Karpas-422 (cell line): ENCODE measurements at regions not wholly inside any gene's neighbourhood (a gene's known extent, or its start where the extent isn't known, plus 50 kb on each side); places are given as distances from the start of the nearest gene placed in this dataset.

Experiments used
- DNase-seq: peaks from one replicate; pipeline ENCODE4 v3.0.0-alpha.2; 2015
- H2AFZ ChIP-seq: fragments of 200-600 bp; sonication (generic); 2 replicates; pipeline ENCODE4 v1.6.1; 2014; ENCODE audit warnings: antibody characterized with exemption, low read length, mixed read lengths
- H3K27ac ChIP-seq: fragments of 200-600 bp; sonication (generic); 2 replicates; pipeline ENCODE4 v1.5.1; 2014; ENCODE audit warnings: mild to moderate bottlenecking, low read length, moderate library complexity
- H3K27me3 ChIP-seq: fragments of 200-600 bp; sonication (generic); 2 replicates; pipeline ENCODE4 v1.6.1; 2014; ENCODE audit warnings: low read length, mixed read lengths
- H3K36me3 ChIP-seq: fragments of 200-600 bp; sonication (generic); 2 replicates; pipeline ENCODE4 v1.6.1; 2014; ENCODE audit warnings: low read length, mixed read lengths; ENCODE audit not compliant: insufficient read depth
- H3K4me1 ChIP-seq: fragments of 200-600 bp; sonication (generic); 2 replicates; pipeline ENCODE4 v1.6.1; 2014; ENCODE audit warnings: mild to moderate bottlenecking, low read length, mixed read lengths
- H3K4me2 ChIP-seq: fragments of 200-600 bp; sonication (generic); 2 replicates; pipeline ENCODE4 v1.6.1; 2014; ENCODE audit warnings: low read length, low read depth, mild to moderate bottlenecking; ENCODE audit not compliant: poor library complexity, severe bottlenecking
- H3K4me3 ChIP-seq: fragments of 200-600 bp; sonication (generic); 2 replicates; pipeline ENCODE4 v1.5.1; 2014; ENCODE audit warnings: mild to moderate bottlenecking, antibody characterized with exemption, low read length, mixed read lengths
- H3K79me2 ChIP-seq: fragments of 200-600 bp; sonication (generic); 2 replicates; pipeline ENCODE4 v1.6.1; 2014; ENCODE audit warnings: mild to moderate bottlenecking, low read length, mixed read lengths
- H3K9ac ChIP-seq: fragments of 200-600 bp; sonication (generic); 2 replicates; pipeline ENCODE4 v1.6.0; 2014; ENCODE audit warnings: low read length
- H3K9me2 ChIP-seq: fragments of 200-600 bp; sonication (generic), shearing (Covaris generic); replicated peaks from 2 replicates; pipeline ENCODE4 v1.6.0; 2014; ENCODE audit warnings: mild to moderate bottlenecking, low read length, moderate library complexity; ENCODE audit not compliant: insufficient read depth
- H3K9me3 ChIP-seq: fragments of 300-700, 200-600 bp; sonication (generic); 2 replicates; pipeline ENCODE4 v1.6.1; 2014; ENCODE audit warnings: low read length, mixed read lengths
- H4K20me1 ChIP-seq: fragments of 200-600 bp; sonication (generic); 2 replicates; pipeline ENCODE4 v1.6.1; 2014; ENCODE audit warnings: mild to moderate bottlenecking, antibody characterized with exemption, low read length, low read depth; ENCODE audit not compliant: insufficient read depth

DNA sequence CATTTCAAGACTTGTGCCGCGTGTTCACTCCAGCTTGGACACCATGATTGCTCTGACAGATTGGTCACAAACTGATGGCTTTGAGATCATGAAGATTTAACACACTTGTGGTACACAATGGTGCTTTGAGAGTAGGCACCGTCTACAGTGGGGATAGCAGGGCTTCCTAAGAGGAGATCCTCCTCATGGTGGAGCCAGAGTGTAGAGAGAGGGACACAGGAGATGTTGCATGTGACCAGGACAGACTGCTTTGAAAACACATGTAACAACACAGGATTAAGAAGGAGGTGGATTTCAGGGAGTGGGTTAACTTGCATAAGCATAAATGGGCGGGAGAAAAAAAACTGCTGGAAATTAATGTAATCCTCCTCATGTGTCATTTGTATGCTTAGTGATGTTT, 95.7 kb upstream of the LINC00305 start:
- no peaks in the 10 kb centered on the region for H3K4me1 ChIP-seq
- no peaks in the 10 kb centered on the region for H3K9me2 ChIP-seq
- H3K36me3 ChIP-seq: no peaks in the 10 kb centered on the region
- DNase-seq: no peak
- no peak overlapping the region for H3K4me3 ChIP-seq
- no peak overlapping the region for H3K4me2 ChIP-seq
- H3K9ac ChIP-seq: no peak overlapping the region
- no peaks in the 10 kb centered on the region for H3K9me3 ChIP-seq
- H4K20me1 ChIP-seq: no peaks in the 10 kb centered on the region
- H3K27me3 ChIP-seq: no peaks in the 10 kb centered on the region
- H3K79me2 ChIP-seq: no peaks in the 10 kb centered on the region
- no peak overlapping the region for H2AFZ ChIP-seq
- no peak overlapping the region for H3K27ac ChIP-seq

DNA sequence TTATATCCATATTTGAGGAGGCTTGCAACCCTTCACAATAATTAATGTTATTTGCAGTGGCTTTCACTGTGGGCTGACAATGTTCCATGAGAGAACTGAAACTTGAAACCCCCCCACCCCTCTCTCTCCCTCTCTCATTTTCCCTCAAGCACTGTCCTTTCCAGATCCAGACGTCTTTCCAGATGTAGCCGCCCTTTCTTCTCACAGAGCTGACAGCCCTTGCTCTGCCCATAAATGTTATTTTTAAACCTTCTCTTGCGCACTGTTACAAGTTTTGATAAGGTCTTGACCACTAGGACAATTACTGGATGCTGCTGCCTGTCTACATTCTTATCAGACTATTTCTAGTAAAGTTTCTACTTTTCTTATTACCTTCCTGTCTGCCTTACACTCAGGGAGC, 91.4 kb upstream of the LINC00305 start:
- DNase-seq: no peak
- H3K4me3 ChIP-seq: no peak overlapping the region
- 0 out of 2 replicates have a peak, but pooled peaks cover 2% of the 10 kb centered on the region for H3K27me3 ChIP-seq
- no peaks in the 10 kb centered on the region for H3K9me3 ChIP-seq
- H3K27ac ChIP-seq: no peak overlapping the region
- no peaks in the 10 kb centered on the region for H4K20me1 ChIP-seq
- H3K36me3 ChIP-seq: no peaks in the 10 kb centered on the region
- no peaks in the 10 kb centered on the region for H3K9me2 ChIP-seq
- H2AFZ ChIP-seq: no peak overlapping the region
- H3K9ac ChIP-seq: no peak overlapping the region
- H3K4me2 ChIP-seq: no peak overlapping the region
- H3K4me1 ChIP-seq: no peaks in the 10 kb centered on the region
- no peaks in the 10 kb centered on the region for H3K79me2 ChIP-seq

DNA sequence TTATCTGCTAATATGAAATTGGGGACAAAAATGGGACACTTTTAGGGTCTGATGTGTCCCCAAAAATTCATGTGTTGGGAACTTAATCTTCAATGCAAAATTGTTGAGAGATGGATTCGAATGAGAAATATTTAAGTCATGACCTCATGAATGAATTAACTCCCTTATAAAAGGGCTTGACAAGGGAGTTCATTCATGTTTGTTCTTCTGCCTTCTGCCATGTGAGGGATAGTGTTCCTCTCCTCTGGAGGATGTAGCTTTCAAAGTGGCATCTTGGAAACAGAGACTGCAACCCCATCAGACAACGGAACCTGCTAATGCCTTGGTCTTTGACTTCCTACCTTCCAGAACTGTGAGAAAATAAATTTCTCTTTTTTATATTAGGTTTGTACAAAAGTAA, 89.2 kb upstream of the LINC00305 start:
- Histone ChIP-seq H3K36me3 (no peaks in the 10 kb centered on the region), H3K4me2 (no peak overlapping the region), H3K4me1 (no peaks in the 10 kb centered on the region), H3K9me3 (no peaks in the 10 kb centered on the region), H3K9ac (no peak overlapping the region), H3K27ac (no peak overlapping the region), H3K9me2 (no peaks in the 10 kb centered on the region), H3K79me2 (no peaks in the 10 kb centered on the region), H3K27me3 (0 out of 2 replicates have a peak, but pooled peaks cover 2% of the 10 kb centered on the region), H2AFZ (no peak overlapping the region), H3K4me3 (no peak overlapping the region), H4K20me1 (no peaks in the 10 kb centered on the region)
- no peak for DNase-seq

DNA sequence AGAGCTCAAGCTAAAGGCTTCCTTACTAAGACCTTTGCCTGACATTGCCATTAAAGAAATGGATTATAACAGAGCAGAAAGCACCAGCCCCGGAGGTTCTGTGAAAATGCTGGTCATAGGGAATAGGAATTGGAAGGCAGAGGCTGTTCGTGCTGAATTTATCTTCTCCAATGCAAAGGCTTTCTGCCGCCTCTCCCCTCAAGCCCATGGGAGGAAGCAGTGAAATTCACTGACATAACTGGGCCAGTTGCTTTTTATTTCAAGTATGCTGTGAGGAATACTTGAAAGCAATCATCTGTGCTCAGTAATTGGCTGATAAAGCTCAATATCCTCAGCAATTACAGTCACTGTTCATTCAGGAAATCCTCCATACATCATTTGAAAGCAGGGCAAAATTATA, 85.4 kb upstream of the LINC00305 start:
- H3K27ac ChIP-seq: no peak overlapping the region
- 0 out of 2 replicates have a peak, but pooled peaks cover 2% of the 10 kb centered on the region for H3K27me3 ChIP-seq
- no peak overlapping the region for H3K9ac ChIP-seq
- no peak overlapping the region for H3K4me2 ChIP-seq
- no peaks in the 10 kb centered on the region for H4K20me1 ChIP-seq
- H3K36me3 ChIP-seq: no peaks in the 10 kb centered on the region
- no peaks in the 10 kb centered on the region for H3K9me3 ChIP-seq
- no peaks in the 10 kb centered on the region for H3K4me1 ChIP-seq
- DNase-seq: no peak
- H3K79me2 ChIP-seq: no peaks in the 10 kb centered on the region
- H2AFZ ChIP-seq: no peak overlapping the region
- no peak overlapping the region for H3K4me3 ChIP-seq
- no peaks in the 10 kb centered on the region for H3K9me2 ChIP-seq

DNA sequence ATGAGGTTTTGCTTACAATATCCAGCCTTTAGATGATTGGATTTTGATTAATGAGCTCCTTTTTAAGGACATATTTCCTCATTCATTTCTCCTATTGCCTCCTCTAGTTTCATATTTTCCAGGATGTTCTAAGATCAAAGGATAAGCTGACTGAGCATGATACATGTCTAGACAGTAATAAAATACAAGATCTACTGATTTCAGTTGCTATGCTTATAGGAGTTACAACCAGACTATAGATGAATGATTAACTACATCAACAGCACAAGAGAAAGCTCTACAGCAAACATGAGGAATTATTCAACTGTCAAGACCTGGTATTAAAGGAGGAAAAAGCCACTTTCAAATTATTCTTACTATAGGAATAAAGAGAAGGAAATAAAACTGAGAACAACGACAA, 85.0 kb upstream of the LINC00305 start:
- no peak overlapping the region for H3K9ac ChIP-seq
- no peaks in the 10 kb centered on the region for H3K9me3 ChIP-seq
- H3K9me2 ChIP-seq: no peaks in the 10 kb centered on the region
- H3K27ac ChIP-seq: no peak overlapping the region
- H3K27me3 ChIP-seq: 0 out of 2 replicates have a peak, but pooled peaks cover 2% of the 10 kb centered on the region
- H3K36me3 ChIP-seq: no peaks in the 10 kb centered on the region
- H3K79me2 ChIP-seq: no peaks in the 10 kb centered on the region
- H3K4me1 ChIP-seq: no peaks in the 10 kb centered on the region
- no peaks in the 10 kb centered on the region for H4K20me1 ChIP-seq
- H3K4me3 ChIP-seq: no peak overlapping the region
- no peak for DNase-seq
- H2AFZ ChIP-seq: no peak overlapping the region
- H3K4me2 ChIP-seq: no peak overlapping the region

DNA sequence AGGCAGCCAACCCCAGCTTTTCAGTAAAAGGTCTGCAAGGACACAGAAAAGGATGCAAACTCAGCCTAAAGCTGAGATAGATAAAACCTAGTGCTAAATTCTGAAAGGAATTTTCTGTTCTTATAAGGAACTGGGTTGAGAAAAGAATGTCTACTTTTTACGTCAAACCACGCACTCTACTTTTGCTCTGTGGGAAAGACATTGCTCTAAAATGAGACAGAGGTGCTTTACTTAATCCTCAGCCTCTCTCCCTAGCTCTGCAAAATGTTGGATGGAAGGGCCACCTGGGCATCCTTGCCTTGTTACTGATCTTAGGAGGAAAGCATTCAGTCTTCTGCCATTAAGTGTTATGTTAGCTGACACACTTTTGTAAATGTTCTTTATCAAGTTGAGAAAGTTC, 72.1 kb upstream of the LINC00305 start:
- Histone ChIP-seq H3K9me3 (no peaks in the 10 kb centered on the region), H3K27me3 (no peaks in the 10 kb centered on the region), H3K4me1 (no peaks in the 10 kb centered on the region), H4K20me1 (no peaks in the 10 kb centered on the region), H3K79me2 (no peaks in the 10 kb centered on the region), H3K36me3 (no peaks in the 10 kb centered on the region), H2AFZ (no peak overlapping the region), H3K4me2 (no peak overlapping the region), H3K9ac (no peak overlapping the region), H3K27ac (no peak overlapping the region), H3K9me2 (no peaks in the 10 kb centered on the region), H3K4me3 (no peak overlapping the region)
- DNase-seq: no peak

DNA sequence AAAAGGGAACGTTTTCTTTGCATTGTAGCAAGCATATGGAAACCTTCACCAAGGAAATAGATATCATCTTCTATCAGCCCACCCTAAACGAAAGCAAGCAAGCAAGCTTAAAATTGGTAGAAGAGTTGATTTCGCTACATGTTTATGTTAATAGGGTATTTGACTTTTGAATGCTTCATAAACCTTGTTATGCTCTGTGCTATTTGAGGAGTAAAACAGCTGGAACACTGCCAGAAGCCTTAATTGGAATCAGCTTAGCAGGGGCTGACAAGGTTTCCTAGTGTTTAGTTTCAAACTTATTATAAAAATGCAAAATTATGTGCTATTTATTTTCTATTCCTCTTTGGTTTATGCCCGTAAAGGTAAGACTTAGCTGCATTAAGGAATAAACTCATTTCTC, 70.6 kb upstream of the LINC00305 start:
- H3K4me1 ChIP-seq: no peaks in the 10 kb centered on the region
- no peak overlapping the region for H3K9ac ChIP-seq
- H3K9me3 ChIP-seq: no peaks in the 10 kb centered on the region
- DNase-seq: no peak
- H4K20me1 ChIP-seq: no peaks in the 10 kb centered on the region
- no peaks in the 10 kb centered on the region for H3K27me3 ChIP-seq
- no peak overlapping the region for H3K4me2 ChIP-seq
- no peak overlapping the region for H3K27ac ChIP-seq
- H2AFZ ChIP-seq: no peak overlapping the region
- H3K79me2 ChIP-seq: no peaks in the 10 kb centered on the region
- no peaks in the 10 kb centered on the region for H3K36me3 ChIP-seq
- H3K9me2 ChIP-seq: no peaks in the 10 kb centered on the region
- no peak overlapping the region for H3K4me3 ChIP-seq

DNA sequence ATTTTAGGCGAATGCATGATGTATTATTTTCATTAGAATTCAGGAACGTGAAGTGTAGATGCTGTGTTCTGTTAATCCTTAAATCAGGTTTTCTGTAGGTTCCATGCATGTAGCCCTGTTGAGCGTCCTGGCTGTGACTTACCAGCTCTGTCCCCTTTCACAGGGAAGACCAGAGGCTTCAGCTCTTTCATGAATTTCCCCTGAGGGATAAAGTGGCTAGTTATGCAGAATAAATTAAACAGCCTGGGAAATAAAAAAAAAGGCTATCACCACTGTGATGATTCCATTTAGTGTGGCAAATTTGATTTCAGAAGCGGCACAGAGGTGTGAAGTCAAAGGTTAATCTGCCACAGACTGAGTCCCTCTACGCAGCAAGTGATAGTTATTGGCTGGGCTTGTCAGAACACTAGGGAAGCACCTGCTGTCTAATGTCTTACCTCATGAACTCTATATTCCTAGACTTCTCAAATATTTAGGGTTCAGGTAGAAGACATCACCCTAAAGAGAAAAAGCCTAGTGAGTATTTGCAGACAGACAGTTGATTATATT, 61.6 kb upstream of the LINC00305 start:
- Histone ChIP-seq H3K36me3 (no peaks in the 10 kb centered on the region), H3K4me2 (no peak overlapping the region), H3K4me3 (no peak overlapping the region), H4K20me1 (no peaks in the 10 kb centered on the region), H2AFZ (no peak overlapping the region), H3K9ac (no peak overlapping the region), H3K27me3 (no peaks in the 10 kb centered on the region), H3K4me1 (peaks cover 8% of the 10 kb centered on the region; the same call in 1 of the 2 replicates), H3K27ac (no peak overlapping the region), H3K79me2 (no peaks in the 10 kb centered on the region), H3K9me3 (no peaks in the 10 kb centered on the region), H3K9me2 (no peaks in the 10 kb centered on the region)
- DNase-seq: no peak

DNA sequence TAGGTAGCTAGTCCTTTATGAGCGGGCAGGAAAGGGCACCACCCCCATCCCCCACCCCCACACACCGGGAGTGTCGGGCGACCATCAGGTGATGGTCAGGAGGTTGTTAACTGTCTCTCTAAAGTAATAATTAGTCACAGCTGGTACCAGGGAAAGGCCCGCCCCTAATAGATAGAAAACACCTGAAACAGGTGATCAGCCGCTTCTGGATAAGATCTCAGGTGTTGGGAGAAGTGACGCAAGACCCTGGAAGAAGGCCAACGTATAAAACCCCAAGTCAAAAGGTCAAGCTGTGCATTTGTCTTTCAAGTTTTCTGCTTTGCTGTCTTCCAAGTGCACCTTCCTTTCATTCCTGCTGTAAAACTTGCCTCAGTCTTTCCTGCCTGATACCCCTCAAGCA, 59.6 kb upstream of the LINC00305 start:
- no peak overlapping the region for H3K4me3 ChIP-seq
- no peak for DNase-seq
- H3K27me3 ChIP-seq: no peaks in the 10 kb centered on the region
- no peaks in the 10 kb centered on the region for H4K20me1 ChIP-seq
- no peak overlapping the region for H2AFZ ChIP-seq
- no peaks in the 10 kb centered on the region for H3K9me2 ChIP-seq
- H3K4me2 ChIP-seq: no peak overlapping the region
- peaks cover 8% of the 10 kb centered on the region; the same call in 1 of the 2 replicates for H3K4me1 ChIP-seq
- H3K36me3 ChIP-seq: no peaks in the 10 kb centered on the region
- no peaks in the 10 kb centered on the region for H3K9me3 ChIP-seq
- H3K9ac ChIP-seq: no peak overlapping the region
- no peak overlapping the region for H3K27ac ChIP-seq
- no peaks in the 10 kb centered on the region for H3K79me2 ChIP-seq
